ENCODE measurements at regions not wholly inside any gene's neighbourhood (a gene's known extent, or its start where the extent isn't known, plus 50 kb on each side); places are given as distances from the start of the nearest gene placed in this dataset.

GRCh38 chr12:110993434-110993833 lies 73.1 kb upstream of the MYL2 start:
- no peak for DNase-seq (ENCODE audit: extremely low read depth in 1 of 2, low read depth in 1 of 2)

GRCh38 chr12:110992909-110993308 lies 72.5 kb upstream of the MYL2 start:
- no peak for DNase-seq (ENCODE audit: extremely low read depth in 1 of 2, low read depth in 1 of 2)

GRCh38 chr12:110983811-110984210 lies 63.4 kb upstream of the MYL2 start:
- no peak for DNase-seq (ENCODE audit: extremely low read depth in 1 of 2, low read depth in 1 of 2)

- no peak for DNase-seq (ENCODE audit: extremely low read depth in 1 of 2, low read depth in 1 of 2)
These were observed 52.5 kb upstream of the MYL2 start for GRCh38 chr12:110972866-110973265.

- no peak for DNase-seq (ENCODE audit: extremely low read depth in 1 of 2, low read depth in 1 of 2)
These were observed 51.6 kb upstream of the MYL2 start for GRCh38 chr12:110971936-110972335.

GRCh38 chr12:110971189-110971920 lies 51.0 kb upstream of the MYL2 start:
- no peak for DNase-seq (ENCODE audit: extremely low read depth in 1 of 2, low read depth in 1 of 2)

Data from stimulated activated CD8-positive, alpha-beta memory T cell treated with anti-CD3 and anti-CD28 coated beads, Interleukin-7, amount 100 ng/mL, for 48 hours (primary cell).